BE2C (cell line): ENCODE measurements at regions not wholly inside any gene's neighbourhood (a gene's known extent, or its start where the extent isn't known, plus 50 kb on each side); places are given as distances from the start of the nearest gene placed in this dataset.
A peak's percentile ranks its signal among the peaks of the same experiment; 100 is the strongest.

Source experiments
- DNase-seq: peaks from one replicate; pipeline ENCODE4 v3.0.0-alpha.2; 2020
- H3K27me3 ChIP-seq: fragments of 250-450 bp; sonication (Bioruptor Pico); 2 replicates; pipeline ENCODE4 v1.5.1; 2020; ENCODE audit warnings: mild to moderate bottlenecking
- H3K36me3 ChIP-seq: fragments of 250-450 bp; sonication (Bioruptor Pico); 2 replicates; pipeline ENCODE4 v1.5.1; 2020; ENCODE audit warnings: mild to moderate bottlenecking
- H3K4me1 ChIP-seq: fragments of 250-450 bp; sonication (Bioruptor Pico); 2 replicates; pipeline ENCODE4 v1.5.1; 2020
- H3K4me3 ChIP-seq: 2 replicates; pipeline ENCODE4 v1.5.1; 2011; ENCODE audit warnings: low read depth, low read length
- H3K9me3 ChIP-seq: fragments of 250-450 bp; sonication (Bioruptor Pico); 2 replicates; pipeline ENCODE4 v1.5.1; 2020
- CTCF ChIP-seq: IDR thresholded peaks from 2 replicates; pipeline ENCODE4 v1.5.1; 2012; ENCODE audit warnings: mild to moderate bottlenecking, low read depth, low read length

GRCh38 chr15:31195871-31196270 is 94.3 kb upstream of the TRPM1 start:
- H3K9me3 ChIP-seq = no peaks in the 10 kb centered on the region
- no peaks in the 10 kb centered on the region for H3K4me1 ChIP-seq
- no peak for DNase-seq
- no peaks in the 10 kb centered on the region for H3K36me3 ChIP-seq
- no peak for TF ChIP-seq CTCF
- no peaks in the 10 kb centered on the region for H3K27me3 ChIP-seq
- H3K4me3 ChIP-seq = no peak overlapping the region

GRCh38 chr15:31197497-31198414 is 96.2 kb upstream of the TRPM1 start:
- Histone ChIP-seq H3K4me1 (no peaks in the 10 kb centered on the region), H3K4me3 (no peak overlapping the region), H3K36me3 (no peaks in the 10 kb centered on the region), H3K27me3 (no peaks in the 10 kb centered on the region), H3K9me3 (no peaks in the 10 kb centered on the region)
- DNase-seq = peak; percentile 64
- TF ChIP-seq CTCF = peak; percentile 89

- Histone ChIP-seq H3K36me3 (no peaks in the 10 kb centered on the region), H3K4me3 (no peak overlapping the region), H3K9me3 (no peaks in the 10 kb centered on the region), H3K27me3 (no peaks in the 10 kb centered on the region), H3K4me1 (no peaks in the 10 kb centered on the region)
- peak; percentile 78 for TF ChIP-seq CTCF
- peak; percentile 85 for DNase-seq
These were observed 99.2 kb upstream of the TRPM1 start for GRCh38 chr15:31200735-31201151.

- H3K4me3 ChIP-seq = no peak overlapping the region
- H3K9me3 ChIP-seq = no peaks in the 10 kb centered on the region
- no peak for TF ChIP-seq CTCF
- no peaks in the 10 kb centered on the region for H3K4me1 ChIP-seq
- no peaks in the 10 kb centered on the region for H3K36me3 ChIP-seq
- H3K27me3 ChIP-seq = no peaks in the 10 kb centered on the region
- no peak for DNase-seq
These were observed 101.4 kb upstream of the TRPM1 start for GRCh38 chr15:31202953-31203352.

GRCh38 chr15:31203999-31204398 is 102.5 kb upstream of the TRPM1 start:
- no peaks in the 10 kb centered on the region for H3K27me3 ChIP-seq
- H3K9me3 ChIP-seq = no peaks in the 10 kb centered on the region
- H3K4me1 ChIP-seq = no peaks in the 10 kb centered on the region
- no peak overlapping the region for H3K4me3 ChIP-seq
- no peaks in the 10 kb centered on the region for H3K36me3 ChIP-seq
- TF ChIP-seq CTCF = no peak
- no peak for DNase-seq
